A549 (cell line): ENCODE measurements at regions not wholly inside any gene's neighbourhood (a gene's known extent, or its start where the extent isn't known, plus 50 kb on each side); places are given as distances from the start of the nearest gene placed in this dataset.

ENCODE experiments used
- BCL3 ChIP-seq: fragments of >200 bp; sonication (Bioruptor Twin); formaldehyde crosslinking; IDR thresholded peaks from 3 replicates; pipeline ENCODE4 v1.6.1; 2016
- CEBPB ChIP-seq, 2 experiments: fragments of >200 bp in 1 of 2; sonication (Bioruptor Twin) in 1 of 2; formaldehyde crosslinking in 1 of 2; IDR thresholded peaks; 2 replicates each; pipeline ENCODE4 v1.6.1; 2012 to 2016
- CHD2 ChIP-seq: fragments of 150-350 bp; IDR thresholded peaks from 2 replicates; pipeline ENCODE4 v1.6.1; 2014; ENCODE audit warnings: low read length; ENCODE audit not compliant: partially characterized antibody
- CTCF ChIP-seq: fragments of >200 bp; sonication (Bioruptor Twin); formaldehyde crosslinking; IDR thresholded peaks from 3 replicates; pipeline ENCODE4 v1.5.1; 2016
- EP300 ChIP-seq, 2 experiments: fragments of >200 bp; sonication (Bioruptor Twin); formaldehyde crosslinking; IDR thresholded peaks; 2 replicates in 1 of 2; 3 replicates in 1 of 2; pipeline ENCODE4 v1.6.1; 2016 to 2017
- HDAC2 ChIP-seq: fragments of 200-600 bp; sonication (generic); IDR thresholded peaks from 2 replicates; pipeline ENCODE4 v1.6.1; 2016
- KDM5A ChIP-seq: fragments of 200-600 bp; sonication (generic); IDR thresholded peaks from 2 replicates; pipeline ENCODE4 v1.6.1; 2016; ENCODE audit warnings: antibody characterized with exemption, mild to moderate bottlenecking
- MAX ChIP-seq: IDR thresholded peaks from 2 replicates; pipeline ENCODE4 v1.6.1; 2012
- MYC ChIP-seq: IDR thresholded peaks from 2 replicates; pipeline ENCODE4 v1.6.1; 2012; ENCODE audit warnings: mild to moderate bottlenecking, inconsistent platforms, low read length, improper control_type of control experiment, borderline replicate concordance
- PBX3 ChIP-seq: IDR thresholded peaks from 2 replicates; pipeline ENCODE4 v1.6.1; 2012
- POLR2A ChIP-seq: IDR thresholded peaks from 2 replicates; pipeline ENCODE4 v1.6.1; 2012; ENCODE audit warnings: mild to moderate bottlenecking, low read length
- RCOR1 ChIP-seq: fragments of 150-350 bp; IDR thresholded peaks from 2 replicates; pipeline ENCODE4 v1.6.1; 2014; ENCODE audit warnings: antibody characterized with exemption, low read length, low read depth
- TF ChIP-seq, protein P1 (sequence below): fragments of 200-600 bp; sonication (generic); IDR thresholded peaks from 2 replicates; pipeline ENCODE4 v1.6.1; 2016; ENCODE audit warnings: antibody characterized with exemption, mild to moderate bottlenecking, moderate library complexity

DNA sequence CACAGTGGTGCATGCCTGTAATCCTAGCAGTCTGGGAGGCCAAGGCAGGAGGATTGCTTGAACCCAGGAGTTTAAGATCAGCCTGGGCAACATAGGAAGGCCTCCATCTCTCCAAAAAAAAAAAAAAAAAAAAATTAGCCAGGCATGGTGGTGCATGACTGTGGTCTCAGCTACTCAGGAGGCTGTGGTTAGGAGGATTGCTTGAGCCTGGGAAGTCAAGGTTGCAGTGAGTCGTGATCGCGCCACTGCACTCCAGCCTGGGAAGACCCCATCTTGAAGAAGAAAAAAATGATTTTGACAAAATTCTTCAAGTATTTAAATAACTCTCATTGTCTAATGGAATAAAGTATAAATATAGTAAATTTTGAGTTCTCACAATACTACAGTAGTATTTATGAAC is 219.2 kb upstream of the SSTR1 start:
- TF ChIP-seq BCL3 (no peak), PBX3 (no peak), HDAC2 (no peak), MAX (no peak), RCOR1 (no peak), CEBPB (IDR thresholded peaks at IDR 0.05) (no peak), CTCF (no peak), KDM5A (no peak), EP300 (IDR thresholded peaks at IDR 0.05) (no peak), MYC (no peak), CHD2 (no peak), POLR2A (no peak)
- TF ChIP-seq, protein P1, sequence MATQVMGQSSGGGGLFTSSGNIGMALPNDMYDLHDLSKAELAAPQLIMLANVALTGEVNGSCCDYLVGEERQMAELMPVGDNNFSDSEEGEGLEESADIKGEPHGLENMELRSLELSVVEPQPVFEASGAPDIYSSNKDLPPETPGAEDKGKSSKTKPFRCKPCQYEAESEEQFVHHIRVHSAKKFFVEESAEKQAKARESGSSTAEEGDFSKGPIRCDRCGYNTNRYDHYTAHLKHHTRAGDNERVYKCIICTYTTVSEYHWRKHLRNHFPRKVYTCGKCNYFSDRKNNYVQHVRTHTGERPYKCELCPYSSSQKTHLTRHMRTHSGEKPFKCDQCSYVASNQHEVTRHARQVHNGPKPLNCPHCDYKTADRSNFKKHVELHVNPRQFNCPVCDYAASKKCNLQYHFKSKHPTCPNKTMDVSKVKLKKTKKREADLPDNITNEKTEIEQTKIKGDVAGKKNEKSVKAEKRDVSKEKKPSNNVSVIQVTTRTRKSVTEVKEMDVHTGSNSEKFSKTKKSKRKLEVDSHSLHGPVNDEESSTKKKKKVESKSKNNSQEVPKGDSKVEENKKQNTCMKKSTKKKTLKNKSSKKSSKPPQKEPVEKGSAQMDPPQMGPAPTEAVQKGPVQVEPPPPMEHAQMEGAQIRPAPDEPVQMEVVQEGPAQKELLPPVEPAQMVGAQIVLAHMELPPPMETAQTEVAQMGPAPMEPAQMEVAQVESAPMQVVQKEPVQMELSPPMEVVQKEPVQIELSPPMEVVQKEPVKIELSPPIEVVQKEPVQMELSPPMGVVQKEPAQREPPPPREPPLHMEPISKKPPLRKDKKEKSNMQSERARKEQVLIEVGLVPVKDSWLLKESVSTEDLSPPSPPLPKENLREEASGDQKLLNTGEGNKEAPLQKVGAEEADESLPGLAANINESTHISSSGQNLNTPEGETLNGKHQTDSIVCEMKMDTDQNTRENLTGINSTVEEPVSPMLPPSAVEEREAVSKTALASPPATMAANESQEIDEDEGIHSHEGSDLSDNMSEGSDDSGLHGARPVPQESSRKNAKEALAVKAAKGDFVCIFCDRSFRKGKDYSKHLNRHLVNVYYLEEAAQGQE, result no peak
